Stimulated activated CD8-positive, alpha-beta memory T cell treated with anti-CD3 and anti-CD28 coated beads, Interleukin-15, amount 100 ng/mL, for 1 hour (primary cell): ENCODE measurements at regions not wholly inside any gene's neighbourhood (a gene's known extent, or its start where the extent isn't known, plus 50 kb on each side); places are given as distances from the start of the nearest gene placed in this dataset.
"Not testable (repeated sequence)": the region's sequence is repeated elsewhere in the genome, so short reads cannot be mapped to it uniquely, and the experiment has no call there.

ENCODE experiments used
- DNase-seq: peaks from one replicate; pipeline ENCODE4 v3.0.0-alpha.2; 2020; ENCODE audit warnings: low read depth

DNA sequence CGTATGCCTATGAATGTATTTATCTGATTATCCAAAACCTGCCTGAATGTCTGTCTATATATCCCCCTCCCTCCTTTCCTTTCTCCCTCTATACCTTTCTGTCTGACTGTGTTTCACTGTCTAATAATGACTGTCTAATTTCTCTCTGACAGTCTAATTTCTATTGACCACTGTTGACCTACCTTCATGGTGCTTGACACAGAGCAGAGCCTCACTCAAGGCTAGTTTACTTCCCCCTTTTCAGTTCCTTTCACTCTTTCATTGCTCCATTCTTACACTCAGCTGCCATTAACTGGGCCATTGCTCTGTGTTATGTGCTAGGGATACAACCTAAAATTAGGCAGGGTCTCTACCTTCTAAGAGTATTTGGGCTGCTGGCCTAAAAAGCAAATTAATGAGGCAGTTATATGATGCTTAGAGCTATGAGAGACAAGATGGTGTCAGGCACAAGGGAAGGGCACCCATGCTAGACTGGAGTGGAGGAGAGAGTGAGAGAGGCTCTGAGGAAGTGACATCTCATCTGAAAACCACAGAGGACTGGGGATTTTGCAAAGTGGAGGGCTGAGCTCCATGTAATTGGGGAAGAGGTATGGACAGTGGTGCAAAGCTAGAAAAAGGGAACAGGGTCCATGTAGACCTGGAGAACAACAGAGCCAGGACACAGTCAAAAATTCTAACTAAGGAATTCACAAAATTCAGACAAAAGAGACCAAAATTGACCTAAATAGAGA lies 348.6 kb upstream of the CHRNA7 start:
- not testable (repeated sequence) for DNase-seq

DNA sequence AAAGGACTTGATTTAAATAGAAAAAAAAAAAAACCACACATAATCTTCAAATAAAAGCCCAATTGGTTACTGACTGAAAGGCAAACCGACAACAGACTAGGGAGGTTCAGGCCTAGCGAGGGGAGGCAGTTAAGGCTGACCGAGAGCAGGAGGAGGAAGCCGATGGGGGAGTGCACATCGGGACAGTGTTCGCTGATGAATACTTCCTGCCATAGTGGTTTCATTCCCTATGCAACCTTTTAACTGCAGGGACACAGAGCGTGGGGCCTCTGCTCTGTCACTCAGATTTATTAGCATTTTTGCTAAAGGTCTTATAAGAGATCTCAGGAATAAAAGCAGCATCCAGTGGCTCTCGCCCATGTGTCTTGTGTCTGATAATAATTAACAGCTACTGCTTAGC lies 343.2 kb upstream of the CHRNA7 start:
- DNase-seq, result not testable (repeated sequence)

DNA sequence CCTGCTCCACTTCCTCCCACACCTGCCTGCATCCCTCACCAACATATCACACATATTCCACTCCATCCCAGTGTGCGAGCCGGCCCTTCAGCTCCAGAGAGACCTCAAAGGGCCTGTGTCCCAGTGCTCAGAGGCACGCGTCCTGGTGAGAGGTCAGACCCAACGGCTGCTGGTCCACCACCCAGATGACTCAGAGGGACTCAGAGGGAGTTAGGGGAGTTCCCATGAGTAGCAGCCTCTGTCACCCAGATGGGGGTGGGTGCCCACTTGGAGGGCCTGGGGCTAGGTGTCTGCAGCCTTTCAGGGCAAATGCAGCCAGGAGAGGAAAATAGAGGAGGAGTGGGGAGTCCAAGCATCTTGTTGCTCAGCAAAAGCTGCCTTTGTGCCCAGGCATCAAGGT lies 333.8 kb upstream of the CHRNA7 start:
- not testable (repeated sequence) for DNase-seq

DNA sequence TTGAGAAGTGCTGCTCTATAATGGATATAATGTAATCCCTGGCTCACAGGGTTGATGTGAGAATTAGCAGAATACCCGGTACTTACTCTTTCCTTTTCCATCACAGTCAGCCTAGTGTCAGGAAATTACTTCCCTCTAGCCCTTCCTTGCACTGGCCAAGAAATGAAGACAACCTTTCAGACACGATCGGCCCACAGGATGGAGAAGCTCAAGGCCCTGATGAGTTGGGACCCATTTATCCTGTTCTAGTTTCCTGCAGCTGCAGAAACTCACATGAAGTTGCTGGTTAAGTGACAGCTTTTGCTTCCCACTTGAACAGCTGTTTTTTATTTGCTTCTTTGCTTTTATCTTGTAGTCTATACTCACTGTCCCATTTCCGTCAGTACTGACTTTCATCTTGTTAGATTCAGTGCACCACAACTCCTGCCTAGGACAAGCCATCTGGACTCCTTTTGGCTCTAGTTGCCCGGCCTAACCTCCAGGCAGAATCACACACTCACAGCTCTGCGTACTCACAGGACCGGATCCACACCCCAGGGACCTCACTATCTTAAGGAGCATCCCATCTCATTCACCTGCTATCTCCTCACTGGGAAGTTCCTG lies 325.1 kb upstream of the CHRNA7 start:
- DNase-seq, result not testable (repeated sequence)

DNA sequence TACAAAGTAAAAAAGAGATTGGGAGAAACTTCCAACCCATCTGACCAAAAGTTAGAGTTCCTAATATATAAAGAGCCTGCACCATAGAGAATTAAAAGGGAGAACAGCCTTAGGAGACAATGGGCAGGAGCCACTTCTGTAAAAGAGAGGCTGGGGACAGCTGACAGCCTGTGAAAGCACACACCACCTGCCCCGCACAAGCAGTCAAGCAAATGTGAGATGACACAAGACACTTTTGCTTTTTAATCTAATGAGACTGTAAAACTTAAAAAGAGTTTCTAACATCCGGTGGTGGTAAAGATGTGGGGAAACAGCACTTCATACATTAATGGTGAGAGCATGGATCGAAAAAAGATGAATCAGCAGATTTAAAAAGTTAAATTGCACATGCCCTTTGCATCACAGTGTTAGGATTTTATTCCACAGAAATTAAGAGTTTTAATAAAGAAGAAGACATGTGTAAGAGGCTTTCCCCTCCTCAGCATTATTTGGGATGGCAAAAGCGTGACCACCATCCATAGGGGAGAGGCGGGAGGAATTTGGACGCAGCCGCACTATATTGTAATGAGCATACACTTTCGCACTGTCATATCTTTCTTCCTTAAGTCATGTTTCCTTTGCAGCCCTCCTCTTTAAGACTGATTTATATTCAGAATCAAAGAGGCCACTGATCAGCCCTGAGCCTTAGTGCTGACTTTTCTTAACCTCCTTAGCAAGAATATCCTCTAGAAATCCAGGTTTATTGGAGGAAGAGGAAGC lies 322.2 kb upstream of the CHRNA7 start:
- DNase-seq, result not testable (repeated sequence)

DNA sequence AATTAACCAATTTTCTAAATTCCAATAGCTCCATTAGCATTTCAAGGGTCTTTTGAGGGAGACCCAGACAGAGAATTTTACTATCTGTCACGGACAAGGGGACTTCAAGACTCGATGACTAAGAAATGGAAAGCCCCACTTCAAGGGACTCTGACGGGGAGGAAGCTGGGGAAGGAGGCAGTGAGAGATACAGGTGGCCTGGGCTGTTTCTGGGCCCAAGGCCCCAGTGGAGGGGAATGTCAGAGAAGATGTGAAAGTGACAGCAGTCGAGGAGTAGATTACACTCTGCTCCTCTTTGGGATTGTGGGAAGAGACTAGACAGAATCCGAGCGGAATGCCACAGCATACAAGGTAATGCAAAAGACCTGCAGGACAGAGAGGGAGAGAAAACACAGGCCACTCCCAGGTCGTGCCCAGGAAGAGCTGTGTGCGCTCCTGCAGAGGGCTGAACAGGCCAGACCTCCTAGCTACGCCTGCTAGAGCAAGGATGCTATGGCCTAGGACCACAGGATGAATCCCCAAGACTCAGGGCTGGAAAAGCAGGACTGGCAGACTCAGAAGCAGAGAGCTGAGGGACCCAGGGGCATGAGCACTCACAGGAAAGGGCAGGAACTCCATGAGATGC lies 321.5 kb upstream of the CHRNA7 start:
- DNase-seq, result not testable (repeated sequence)

DNA sequence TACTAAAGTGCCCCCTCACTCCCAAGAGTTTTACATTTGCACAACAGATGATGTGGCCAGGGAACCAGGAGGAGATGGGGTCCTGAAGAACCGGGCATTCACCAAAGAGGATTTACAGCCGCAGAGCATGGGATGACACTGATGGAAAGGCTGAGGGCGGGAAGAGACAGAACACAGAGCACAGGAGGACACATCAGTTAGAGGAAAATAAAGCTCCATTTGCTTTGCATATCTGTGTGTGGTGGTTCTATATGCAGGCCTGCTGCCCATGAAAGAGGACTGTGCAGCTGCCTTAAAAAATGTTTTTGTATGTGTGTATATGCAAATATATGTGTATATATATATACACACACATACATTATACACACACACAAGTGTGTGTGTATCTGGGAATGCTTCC lies 320.8 kb upstream of the CHRNA7 start:
- DNase-seq, result not testable (repeated sequence)

DNA sequence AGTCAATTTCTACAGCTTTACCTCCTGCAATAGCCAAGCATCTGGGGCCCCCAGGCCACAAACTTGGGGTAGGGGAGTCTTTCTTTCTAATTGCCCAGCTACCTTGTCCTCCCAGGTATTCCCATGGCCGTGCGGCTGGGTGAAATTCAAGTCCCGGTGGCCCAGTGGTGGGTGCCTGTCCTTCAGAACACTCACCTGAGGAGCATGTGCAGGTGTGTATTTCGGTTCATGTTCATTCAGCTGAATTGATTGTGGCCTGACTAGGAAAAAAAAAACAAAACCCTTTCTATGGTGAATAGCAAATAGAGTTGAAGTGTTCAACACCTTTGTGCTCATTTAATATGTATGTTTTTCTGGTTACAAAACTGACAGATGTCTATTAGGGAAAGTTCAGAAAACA lies 319.5 kb upstream of the CHRNA7 start:
- DNase-seq, result not testable (repeated sequence)

DNA sequence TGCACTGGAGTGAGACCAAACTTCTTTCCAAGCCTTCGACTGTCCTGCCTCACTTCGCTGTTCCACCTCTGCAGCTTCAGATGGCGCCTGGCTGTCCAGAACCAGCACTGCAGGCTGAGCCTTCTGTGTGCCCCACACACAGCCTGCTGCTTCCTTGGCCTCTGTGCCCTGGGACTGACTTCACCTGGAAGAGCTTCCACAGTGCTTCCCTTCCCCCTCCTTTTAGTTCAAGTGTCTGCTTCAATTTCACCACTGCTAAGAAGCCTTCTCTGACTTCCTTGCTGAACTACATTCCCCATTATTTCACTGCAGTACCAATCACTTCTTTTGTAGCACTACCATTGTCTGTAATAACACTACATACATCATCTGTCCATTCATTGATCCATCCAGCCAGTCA lies 315.1 kb upstream of the CHRNA7 start:
- DNase-seq, result not testable (repeated sequence)

DNA sequence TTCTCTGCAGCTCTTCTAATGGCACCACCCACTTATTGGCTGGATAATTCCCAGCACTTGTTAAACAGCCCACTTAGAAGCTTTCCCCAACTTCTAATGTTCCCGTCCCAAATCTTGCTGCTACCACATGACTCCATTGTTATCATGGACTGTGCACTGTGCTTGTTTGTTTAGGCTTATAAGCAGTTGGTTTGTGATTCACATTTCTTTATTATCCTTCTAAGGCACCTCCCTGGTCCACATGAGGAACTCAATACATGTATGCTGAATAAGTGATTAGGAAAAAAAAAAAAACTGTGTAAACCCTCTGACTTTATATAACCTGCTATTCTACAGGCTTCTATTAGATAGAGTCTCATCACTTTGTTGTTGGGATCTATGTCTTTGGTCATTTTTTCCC lies 311.7 kb upstream of the CHRNA7 start:
- DNase-seq, result not testable (repeated sequence)

DNA sequence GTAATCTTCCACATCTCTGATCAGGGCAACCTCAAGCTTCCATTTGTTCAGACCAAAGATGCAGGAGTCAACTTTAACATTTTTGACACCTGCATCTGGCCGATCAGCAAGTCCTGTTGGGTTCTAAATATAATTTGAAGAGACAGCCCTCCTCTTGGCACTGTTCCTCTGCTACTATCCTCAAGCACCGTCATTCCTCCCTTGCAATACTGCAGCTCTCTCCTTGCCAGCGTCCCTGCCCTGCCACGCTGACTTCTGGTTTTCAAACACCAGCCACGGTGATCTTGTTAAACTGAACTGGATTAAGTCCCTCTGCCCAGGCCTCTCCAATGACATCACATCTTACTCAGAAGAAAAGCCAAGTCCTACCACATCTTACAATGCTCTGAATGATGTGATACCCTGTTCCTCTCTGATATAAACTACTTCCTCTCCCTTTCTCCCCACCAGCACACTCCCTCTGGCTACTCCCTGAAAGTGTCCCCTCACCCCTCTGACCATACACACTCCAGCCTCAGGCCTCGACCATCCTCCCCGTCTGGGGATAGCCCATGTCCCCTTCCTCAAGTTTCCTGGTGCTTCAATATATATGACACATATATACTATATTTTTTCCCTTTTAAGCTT lies 310.8 kb upstream of the CHRNA7 start:
- DNase-seq, result not testable (repeated sequence)

DNA sequence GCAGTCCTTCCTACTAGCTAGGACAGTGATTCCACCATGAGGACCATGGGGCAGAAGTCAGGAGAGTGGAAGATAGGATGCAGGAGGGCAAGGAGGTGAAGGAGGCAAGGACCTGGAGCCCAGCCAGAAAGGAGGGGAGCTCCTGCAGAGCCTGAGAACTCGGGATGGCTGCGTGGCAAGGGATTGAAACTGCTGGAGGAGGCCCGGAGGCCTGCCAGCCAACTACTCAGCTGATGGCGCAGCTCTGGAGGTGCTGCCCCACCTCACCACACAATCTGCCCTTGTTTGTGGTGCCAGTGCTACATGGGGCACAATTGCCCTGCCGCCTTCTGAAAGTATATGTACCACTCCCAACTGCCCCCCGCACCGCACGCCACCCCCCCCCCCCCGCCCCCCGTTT lies 307.3 kb upstream of the CHRNA7 start:
- DNase-seq, result not testable (repeated sequence)

DNA sequence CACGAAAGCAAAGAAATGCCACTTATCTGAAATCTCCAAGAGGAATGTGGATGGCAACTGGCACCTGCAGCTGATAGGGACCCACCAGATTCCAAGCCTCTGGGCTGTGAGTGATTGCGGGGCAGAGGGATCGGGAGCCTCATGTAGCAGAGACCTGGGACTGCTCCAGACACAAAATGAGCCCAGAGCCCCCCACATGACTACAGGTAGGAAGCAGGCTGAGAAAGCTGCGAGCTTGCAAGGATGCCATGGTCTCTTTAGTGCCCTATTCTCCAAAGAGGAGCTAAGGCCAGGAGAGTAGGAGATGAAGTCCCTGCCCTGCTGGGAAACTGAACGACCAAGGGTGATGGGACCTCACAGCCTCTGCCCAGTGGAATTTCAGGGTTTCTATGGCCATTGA lies 305.4 kb upstream of the CHRNA7 start:
- DNase-seq, result not testable (repeated sequence)

DNA sequence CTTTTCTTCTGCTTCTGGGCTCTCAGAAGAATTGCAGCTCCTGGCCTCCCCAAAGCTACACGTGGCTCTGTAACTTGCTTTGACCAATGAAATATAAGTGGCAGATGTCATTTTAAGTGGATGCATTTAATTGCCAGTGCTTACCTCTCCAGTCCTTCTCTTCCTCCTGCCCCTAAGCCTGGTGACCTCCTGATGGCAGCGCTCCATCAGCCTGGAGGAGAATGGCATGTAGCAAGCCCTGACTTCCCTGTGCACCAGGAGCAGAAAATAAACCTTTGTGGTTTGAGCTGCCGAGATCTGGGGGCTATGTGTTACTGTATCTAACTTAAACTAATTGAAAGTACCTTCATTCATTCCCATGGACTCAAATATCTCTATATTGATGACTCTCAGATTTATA lies 304.7 kb upstream of the CHRNA7 start:
- not testable (repeated sequence) for DNase-seq

DNA sequence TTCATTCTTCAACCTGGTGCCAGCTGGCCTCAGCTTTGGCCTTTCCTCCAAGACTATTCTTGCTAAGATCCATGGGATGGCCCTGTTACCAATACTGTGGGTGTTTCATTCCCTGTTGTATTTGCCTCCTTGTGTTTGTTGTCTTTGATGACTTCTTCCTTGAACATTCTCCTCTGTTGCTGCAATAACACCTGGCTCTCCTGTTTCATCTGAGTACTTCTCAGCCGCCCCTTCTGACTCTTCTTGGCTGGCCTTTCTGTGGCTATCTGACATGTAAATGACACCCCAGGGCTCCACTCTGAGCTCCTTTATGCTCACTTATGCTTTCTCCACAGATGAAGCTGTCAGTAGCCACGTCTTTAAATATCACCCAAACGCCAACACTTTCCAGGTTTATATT lies 302.7 kb upstream of the CHRNA7 start:
- no peak for DNase-seq

DNA sequence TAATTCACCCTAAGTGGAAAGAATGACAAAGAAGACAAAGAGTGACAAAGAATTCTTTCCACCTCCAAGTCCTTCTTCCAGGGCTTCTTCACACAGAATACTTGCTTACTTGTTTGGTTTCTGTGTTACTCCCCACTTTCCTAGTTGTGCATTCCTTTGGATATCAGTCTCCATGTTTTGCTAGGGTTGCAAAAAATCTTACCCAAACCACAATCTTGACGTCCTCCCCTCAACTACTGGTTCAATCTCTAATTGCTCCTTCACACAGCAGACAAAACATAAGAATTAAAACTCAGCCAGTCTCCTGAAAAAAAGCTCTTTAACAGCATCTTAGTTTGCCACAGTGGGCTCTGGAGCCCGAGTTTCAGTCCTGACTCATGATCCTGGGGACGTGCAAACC lies 297.6 kb upstream of the CHRNA7 start:
- no peak for DNase-seq

DNA sequence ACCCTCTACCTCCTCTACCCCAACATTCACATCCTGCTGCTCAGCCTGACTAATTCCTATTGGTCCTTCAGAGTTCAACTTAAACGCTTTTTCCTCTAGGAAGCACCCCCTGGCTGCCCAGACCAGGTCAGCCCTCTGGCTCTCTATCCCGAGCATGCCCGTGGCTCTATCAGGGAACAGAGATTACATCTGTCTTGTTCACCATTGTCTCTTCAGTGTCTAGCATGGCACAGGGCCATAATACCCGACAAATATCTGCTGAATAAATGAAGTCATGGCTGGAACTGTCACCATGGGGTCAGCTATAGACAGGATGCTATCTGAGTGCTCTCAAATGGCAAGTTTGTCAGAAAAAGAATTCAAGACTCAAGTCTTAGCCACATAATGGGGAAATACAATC lies 296.9 kb upstream of the CHRNA7 start:
- no peak for DNase-seq

DNA sequence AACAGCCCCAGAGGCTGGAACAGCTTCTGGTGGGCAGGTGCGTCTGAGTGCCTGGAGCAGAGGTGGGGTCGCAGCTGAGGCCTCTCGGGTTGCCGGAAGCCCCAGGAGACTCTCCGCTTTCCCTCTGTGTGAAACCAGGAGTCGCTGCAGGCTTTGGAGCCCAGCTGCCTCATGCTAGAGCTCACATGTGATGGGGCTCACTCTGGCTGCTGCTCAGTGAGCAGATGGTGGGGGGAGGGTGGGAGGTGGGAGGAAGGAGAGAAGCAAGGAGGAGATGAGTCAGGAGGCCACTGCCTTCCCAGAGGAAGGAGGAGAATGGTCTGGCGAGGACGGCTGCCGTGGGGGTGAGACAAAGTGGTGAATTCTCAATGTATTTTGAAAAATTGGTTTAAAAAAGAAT lies 290.1 kb upstream of the CHRNA7 start:
- DNase-seq, result no peak

DNA sequence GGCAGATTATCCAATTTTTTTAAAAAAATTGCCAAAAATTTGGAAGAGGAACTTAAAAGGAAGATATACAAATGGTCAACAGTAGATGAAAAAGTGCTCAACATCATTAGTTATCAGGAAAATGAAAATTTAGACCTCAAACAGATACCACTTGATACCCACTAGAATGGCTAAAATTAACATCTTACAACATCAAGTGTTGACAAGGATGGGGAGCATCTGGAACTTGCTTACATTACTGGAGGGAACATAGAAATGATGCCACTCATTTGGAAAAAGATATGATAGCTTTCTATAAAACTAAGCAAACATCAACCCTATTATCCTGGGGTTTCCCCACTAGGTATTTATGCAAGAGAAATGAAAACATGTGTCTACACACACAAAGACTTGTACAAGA lies 284.5 kb upstream of the CHRNA7 start:
- no peak for DNase-seq

DNA sequence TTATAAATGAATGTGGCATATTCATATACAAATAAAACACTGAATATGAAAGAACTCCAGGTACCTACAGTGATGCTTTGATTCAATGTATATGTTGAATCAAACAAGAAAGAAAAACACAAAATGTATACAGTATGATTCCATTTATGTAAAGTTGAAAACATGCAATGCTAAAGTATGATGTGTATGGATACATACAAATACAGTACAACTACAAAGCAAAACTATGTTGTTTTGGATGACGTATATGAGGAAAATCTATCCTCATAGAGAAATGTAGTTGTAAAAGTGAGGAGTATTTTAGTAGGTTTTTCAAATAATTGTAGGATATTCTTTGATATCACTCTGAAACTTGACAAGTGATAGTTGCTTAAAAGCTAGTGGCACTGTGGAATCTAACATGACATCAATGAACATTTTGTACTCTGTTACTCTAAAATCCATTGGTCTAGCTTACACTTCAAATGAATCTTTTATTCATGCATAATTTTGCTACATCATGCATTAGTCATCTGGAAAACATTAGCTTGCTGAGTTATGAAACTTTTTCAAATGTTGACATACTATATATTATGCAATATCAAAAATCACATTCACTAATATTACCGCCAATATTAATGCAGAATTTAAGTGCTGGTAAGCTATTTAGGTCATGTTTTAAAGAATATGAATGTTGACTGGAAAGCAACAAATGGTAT lies 278.1 kb upstream of the CHRNA7 start:
- no peak for DNase-seq

DNA sequence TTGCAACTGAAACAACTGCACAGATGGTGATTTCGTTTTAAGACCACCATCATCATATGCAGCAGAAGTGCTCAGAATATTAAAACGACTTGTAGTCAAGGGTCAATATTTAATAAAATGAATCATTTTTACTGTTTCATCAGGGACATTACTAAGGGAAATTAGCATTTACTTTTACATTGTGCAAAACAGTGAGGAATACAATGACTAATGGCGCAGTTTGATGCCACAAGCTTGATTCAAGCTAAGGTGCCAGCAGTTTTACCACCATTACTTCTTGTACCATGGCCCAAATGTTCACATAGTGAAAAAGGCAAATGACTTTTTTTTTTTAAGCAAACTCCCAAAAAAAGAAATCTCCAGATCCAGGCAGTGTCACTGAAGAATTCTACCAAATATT lies 277.4 kb upstream of the CHRNA7 start:
- no peak for DNase-seq

DNA sequence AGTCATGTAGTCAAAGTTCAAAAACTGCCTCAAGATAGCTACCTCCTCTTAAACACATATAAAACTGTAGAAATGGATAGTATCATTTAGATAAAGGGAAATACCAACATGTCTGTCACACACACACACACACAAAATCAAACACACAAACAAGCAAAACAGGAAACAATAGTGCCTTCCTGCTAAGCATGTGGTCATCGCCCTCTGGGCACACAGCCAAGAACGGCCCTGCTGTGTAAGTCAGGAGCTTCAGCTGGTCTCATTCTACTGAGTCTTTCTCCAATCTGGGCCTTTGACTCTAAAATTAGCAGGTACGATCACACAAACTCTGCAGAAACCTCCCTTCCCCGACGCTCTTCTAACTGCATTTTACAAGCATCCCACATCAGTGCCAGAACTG lies 272.2 kb upstream of the CHRNA7 start:
- no peak for DNase-seq
